NOMO-1 treated with dmso at 0.1 percent for 144 hours (cell line): ENCODE measurements at regions not wholly inside any gene's neighbourhood (a gene's known extent, or its start where the extent isn't known, plus 50 kb on each side); places are given as distances from the start of the nearest gene placed in this dataset.
"Not testable (repeated sequence)": the region's sequence is repeated elsewhere in the genome, so short reads cannot be mapped to it uniquely, and the experiment has no call there.

Experiments
- DNase-seq: peaks from one replicate; lab custom pipeline; 2025; ENCODE audit not compliant: unreplicated experiment; lab: John Stamatoyannopoulos, UW

DNA sequence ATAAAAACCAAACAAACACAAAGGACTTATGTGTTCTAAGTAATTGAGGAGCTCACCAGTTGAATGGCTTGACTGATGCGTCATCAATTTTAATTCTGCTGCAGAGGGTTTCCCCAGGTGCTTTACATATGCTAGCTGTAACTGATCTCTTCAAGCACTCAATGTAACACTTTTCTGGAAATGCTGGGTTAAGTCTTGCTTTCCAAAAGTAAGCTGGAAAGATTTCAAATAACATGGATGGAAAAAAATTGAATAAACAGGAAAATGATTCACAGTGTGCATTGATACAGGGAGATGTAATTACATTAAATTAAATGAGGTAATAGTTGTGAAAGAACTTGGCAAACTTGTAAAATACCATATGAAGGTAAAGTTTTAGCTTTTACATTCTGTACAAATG lies 186.7 kb upstream of the WDFY3 start:
- no peak for DNase-seq

DNA sequence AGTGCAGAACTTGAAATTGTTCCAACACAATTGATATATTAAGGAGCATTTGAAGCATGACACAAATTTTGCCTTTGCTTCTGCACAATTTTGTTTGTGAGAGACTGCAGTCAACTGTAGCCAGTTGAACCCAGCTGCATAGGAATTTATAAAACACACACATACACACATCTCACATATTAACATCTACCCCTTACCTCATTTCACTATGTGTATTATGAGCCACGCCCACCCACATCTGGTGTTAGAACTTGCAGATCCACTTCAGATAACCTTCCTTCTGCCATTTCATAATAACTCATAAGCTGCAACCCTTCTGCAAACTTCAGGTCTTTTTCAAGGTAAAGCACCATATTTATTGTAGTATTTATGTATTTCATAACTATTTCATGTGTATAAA lies 188.1 kb upstream of the WDFY3 start:
- DNase-seq, result no peak

DNA sequence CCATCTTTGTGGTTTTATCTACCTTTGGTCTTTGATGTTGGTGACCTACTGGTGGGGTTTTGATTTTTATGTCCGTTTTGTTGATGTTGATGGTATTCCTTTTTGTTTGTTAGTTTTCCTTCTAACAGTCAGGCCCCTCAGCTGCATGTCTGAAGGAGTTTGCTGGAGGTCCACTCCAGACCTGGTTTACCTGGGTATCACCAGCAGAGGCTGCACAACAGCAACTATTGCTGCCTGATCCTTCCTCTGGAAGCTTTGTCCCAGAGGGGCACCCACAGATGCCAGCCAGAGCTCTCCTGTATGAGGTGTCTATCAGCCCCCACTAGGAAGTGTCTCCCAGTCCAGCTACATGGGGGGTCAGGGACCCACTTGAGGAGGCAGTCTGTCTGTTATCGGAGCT lies 199.3 kb upstream of the WDFY3 start:
- no peak for DNase-seq

DNA sequence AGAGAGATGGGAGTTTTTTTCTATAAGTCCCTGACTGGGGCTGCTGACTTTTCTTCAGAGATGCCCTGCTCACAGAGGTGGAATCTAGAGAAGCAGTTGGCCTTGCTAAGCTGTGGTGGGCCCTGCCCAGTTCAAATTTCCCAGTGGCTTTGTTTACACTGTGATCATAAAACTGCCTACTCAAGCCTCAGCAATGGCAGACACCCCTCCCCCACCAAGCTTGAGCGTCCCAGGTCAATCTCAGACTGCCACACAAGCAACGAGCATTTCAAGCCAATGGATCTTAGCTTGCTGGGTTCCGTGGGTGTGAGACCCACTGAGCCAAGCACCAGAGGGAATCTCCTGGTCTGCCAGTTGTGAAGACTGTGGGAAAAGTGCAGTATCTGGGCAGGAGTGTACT lies 199.8 kb upstream of the WDFY3 start:
- no peak for DNase-seq

DNA sequence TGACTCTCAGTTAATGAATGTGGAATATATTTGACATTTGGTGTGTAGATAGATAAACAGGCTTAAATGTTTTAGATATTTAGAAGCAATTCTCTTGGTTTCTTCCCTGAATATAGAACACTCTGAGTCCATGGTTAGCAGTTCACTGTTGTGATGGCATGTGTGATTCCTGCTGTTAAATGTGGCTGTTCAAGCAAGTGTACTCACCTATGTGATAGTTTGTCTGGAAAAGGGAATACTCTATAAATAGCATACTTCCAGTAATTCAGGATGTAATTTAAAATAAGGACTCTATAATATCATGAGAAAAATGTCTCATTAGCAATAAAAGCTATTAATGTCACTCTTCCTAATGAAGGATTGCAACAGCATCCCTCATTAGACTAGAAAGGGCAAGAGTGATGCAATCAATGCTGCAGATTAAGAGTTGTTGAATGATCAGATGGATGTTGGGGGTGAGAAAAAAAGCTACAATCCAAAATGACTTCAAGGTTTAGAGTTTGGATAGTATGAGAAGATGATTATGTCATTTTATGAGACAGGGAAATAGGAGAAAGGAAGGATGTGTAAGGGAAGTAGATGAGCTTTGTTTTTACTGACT lies 201.8 kb upstream of the WDFY3 start:
- DNase-seq, result no peak

DNA sequence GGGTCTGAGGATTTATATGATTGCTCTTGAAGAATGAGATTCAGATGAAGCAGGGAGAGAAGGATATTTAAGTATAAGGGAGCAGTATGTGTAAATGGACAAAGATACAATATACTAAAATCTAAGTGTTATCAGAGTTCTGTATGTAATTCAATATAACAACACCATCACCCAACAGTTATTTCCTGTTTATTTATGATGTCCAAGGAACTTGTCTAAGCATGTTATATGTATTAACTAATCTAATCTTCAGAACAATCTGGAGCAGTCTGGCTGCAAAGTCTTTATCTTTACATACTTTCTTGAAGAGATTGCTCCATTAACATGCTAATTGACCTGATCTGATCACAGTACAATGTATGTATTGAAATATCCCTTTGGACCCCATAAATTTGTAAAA lies 203.8 kb upstream of the WDFY3 start:
- DNase-seq, result no peak

DNA sequence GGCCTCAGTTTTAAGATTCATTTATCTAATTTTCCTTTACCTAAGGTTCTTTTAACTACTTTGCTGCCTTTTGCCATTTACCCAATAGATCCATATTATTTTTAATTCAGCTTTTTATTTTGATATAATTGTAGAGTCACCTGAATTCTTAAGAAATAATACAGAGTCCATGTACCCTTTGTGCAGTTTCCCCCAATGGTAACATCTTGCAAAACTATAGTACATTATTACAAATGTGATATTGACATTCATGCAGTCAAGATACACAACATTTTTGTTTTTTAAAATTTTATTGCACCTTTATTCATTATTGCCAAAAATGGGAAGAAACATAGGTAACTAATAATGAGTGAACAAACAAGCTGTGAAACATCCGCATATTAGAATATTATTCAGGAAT lies 208.7 kb upstream of the WDFY3 start:
- DNase-seq, result no peak

DNA sequence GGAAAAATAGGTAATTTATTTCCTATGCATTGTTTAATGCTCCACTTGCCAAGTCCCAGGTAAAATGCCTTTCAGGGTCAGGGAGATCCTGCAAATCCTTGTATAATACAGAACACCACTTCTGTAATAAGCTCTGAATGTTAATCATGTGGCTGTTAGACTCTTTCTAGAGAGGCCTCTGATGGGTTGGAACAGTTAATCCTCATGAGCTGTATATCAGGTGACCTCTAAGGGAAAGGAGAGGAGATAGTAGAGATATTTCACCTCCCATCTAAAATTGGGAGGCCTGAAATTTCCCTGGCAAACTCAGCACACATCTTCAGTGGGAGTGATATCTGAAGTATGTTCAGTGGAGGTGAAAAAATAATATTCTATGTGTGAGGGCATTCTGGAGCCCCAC lies 210.6 kb upstream of the WDFY3 start:
- no peak for DNase-seq

DNA sequence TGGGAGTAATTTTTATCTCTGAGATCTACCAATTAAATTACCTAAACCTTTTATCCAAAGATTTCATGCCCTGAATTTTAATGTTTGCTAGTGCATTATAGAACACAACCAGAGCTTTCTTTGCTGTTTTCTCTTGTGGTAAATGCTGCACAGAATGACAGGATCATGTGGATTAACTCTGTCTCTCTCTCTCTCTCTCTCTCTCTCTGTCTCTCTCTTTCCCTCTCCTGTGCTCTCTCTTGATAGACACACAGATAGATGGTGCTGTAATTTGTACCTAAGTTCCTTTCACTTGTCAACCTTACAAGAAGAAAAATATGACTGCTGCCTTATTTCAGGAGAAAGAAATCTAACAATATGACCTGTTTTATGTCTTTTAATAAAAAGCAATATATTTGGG lies 211.2 kb upstream of the WDFY3 start:
- DNase-seq, result no peak

DNA sequence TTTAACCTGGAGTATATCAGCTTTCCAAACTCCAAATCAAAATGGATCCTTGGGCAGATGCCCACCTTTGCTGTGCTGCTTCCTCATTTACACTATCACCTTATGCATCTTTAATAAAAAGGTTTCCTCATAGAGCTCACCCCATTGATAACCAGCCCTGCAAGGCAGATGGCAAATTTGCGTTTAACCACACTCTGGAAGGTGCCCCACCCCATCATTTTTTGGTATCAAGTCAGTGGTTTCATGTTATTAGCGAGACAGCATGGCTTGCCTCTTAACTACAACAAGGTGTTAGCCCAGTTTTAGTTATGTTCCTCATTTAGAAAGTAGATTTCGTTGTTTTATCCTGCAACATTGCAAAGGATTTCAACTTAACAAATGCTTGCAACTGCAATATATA lies 214.0 kb upstream of the WDFY3 start:
- DNase-seq, result no peak

DNA sequence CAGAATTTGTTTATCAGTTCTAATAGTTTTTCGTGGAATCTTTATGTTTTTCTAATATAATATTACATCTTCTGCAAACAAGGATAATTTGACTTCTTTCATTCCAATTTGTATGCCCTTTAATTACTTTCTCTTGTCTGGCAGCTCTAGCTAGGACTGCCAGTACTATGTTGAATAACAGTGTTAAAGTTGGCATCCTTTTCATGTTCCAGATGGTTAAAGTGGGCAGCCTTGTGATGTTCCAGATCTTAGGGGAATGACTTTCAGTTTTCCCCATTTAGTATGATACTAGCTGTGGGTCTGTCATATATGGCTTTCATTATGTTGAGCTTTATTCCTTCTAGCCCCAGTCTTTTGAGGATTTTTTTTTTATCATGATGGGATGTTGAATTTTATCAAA lies 220.6 kb upstream of the WDFY3 start:
- no peak for DNase-seq

DNA sequence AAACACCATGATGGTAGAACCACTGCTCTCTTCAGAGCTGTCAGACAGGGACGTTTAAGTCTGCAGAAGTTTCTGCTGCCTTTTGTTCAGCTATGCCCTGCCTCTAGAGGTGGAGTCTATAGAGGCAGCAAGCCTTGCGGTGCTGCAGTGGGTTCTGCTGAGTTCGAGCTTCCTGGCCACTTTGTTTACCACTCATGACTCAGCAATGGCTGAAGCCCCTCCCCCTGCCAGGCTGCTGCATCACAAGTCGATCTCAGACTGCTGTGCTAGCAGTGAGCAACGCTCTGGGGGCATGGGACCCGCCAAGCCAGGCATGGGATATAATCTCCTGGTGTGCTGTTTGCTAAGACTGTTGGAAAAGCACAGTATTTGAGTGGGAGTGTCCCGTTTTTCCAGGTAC lies 229.5 kb upstream of the WDFY3 start:
- not testable (repeated sequence) for DNase-seq

DNA sequence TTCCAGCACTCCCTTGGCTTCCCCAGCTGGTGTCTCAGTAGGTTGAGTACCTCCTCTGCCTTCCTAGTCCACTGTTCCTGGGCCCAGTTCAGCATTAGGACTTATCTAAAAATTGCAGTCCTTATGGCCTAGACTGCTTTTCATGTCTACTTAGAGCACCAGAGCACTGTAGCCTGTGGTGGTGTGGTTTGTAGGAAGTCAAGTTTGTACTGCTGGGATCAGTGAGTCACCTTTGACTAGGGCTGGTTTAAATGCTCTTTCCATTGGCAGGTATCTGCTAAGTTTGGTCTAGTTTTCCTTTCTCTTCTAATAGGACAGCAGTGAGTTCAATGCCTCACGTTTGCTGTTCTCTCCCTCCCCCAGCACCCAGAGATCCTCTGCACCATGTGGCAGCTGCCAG lies 233.6 kb upstream of the WDFY3 start:
- no peak for DNase-seq

DNA sequence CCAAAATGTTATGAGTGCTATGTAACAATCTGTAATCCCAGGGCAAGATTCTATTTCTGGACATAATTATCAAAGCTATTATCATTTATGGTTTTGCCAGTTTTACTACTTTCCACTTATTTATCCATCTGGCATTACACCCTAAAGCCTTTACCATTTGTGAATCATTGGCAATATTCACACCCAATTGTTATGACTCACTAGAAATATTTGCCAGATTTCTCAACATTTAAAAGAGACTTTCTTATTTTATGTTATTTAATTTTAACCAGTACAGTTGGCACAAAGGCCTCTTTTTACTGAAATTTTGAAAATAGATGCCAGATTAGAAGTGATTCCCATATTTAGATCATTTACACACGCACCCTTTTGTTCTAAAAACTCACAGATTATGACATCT lies 242.7 kb upstream of the WDFY3 start:
- DNase-seq, result no peak

DNA sequence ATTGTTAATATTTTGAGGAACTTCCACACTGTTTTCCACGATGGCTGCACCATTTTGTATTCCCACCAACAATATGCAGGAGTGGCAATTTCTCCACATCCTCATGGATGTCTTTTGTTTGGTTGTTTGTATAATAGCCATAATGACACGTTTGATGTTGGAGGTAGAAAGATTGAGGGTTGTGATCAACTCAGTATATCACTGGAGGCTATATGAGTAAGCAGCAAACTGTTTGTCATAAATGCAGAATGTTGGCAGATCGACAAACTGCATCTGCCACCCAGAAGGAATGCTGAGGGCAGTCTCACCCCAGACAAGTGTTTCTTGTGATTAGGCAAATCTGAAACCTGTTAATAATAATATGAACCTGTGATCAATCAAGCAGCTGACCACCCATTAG lies 243.9 kb upstream of the WDFY3 start:
- no peak for DNase-seq

DNA sequence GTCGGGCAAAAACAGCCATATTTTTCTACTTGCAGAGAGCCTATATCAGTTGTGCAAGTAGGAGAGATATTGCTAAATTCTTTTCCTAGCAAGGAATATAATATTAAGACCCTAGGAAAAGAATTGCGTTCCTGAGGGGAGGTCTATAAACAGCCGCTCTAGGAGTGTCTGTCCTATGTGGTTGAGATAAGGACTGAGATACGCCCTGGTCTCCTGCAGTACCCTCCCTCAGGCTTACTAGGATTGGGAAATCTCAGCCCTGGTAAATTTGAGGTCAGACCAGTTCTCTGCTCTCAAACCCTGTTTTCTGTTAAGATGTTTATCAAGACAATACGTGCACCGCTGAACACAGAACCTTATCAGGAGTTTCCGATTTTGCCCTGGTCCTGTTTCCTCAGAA lies 250.1 kb upstream of the WDFY3 start:
- DNase-seq, result not testable (repeated sequence)

DNA sequence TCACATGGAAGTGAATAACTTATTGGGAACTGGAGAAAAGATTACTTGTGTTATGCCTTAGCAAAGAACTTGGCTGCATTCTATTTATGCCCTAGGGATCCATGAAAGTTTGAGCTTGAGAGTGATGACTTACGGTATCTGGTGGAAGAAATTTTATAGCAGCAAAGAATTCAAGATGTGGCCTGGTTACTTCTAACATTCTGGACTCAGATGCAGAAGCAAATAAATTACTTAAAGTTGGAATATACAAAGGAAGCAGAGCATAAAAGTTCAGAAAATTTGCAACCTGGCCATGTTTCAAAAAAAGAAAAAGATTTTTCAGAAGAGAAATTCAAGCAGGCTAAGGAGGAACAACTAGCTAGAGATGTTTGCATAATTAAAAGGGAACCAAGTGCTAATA lies 252.3 kb upstream of the WDFY3 start:
- no peak for DNase-seq

DNA sequence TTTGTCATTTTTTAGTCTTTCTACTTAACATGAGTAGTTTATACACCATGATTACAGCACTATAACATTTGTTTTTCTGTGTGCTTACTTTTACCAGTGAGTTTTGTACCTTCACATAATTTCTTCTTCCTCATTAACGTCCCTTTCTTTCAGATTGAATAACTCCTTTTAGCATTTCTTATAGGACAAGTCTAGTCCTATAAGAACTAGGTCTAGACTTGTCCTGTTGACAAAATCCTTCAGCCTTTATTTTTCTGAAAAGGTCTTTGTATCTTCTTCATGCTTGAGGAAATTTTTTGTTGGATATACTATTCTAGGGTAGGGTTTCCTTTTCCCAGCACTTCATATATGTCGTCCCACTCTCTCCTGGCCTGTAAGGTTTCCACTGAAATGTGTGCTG lies 253.3 kb upstream of the ARHGAP24 start:
- no peak for DNase-seq

DNA sequence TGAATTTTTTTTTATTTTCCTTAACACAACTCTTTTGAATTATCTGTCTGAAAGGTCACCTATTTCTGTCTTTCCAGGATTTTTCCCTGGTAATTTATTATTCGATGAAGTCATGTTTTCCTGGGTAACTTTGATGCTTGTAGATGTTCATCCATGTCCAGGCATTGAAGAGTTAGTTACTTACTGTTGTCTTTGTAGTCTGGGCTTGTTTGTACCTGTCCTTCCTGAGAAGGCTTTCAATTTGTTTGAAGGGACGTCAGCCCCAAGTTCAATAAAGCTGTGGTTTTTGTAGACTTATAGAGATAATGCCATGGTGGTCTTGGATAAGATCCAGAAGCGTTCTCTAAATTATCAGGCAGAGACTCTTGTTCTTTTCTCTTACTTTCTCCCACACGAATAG lies 252.4 kb upstream of the ARHGAP24 start:
- no peak for DNase-seq

DNA sequence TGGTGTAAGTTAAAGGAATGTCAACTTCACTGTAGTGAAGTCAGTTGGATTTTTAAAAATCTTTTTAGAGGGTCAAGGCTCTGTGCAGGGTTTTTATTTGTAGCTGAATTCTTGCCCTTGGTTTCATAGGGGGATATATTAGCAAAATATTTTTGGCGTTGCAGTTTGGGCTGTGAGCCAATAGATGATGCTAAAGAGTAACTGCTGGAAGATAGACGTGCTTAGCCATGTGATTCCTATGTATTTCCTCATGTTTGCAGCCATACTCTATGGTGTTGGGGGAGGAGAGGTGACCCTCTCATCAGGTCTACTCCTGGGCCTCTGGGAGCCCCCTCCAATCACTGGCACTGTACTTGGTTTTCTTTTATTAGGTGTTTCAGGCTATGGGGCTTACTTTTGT lies 246.7 kb upstream of the ARHGAP24 start:
- no peak for DNase-seq

DNA sequence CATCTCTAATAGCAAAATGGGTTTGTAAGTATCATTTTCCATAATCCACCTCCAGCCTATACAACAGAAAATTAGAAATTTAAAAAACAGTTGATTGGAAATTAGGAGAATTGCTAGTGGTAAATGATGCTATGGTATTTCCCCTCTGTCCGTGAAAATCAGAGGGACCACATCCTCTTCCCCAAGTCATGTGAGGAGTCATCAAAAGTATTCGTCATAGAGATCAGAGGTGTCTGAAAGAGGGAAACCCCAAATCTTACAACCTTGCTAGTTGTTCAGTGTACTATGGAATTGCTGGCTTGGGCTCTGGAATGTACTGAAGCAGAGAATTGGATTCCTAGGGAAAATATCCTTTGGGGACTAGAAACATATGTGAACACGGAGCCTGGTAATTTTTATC lies 241.4 kb upstream of the ARHGAP24 start:
- no peak for DNase-seq

DNA sequence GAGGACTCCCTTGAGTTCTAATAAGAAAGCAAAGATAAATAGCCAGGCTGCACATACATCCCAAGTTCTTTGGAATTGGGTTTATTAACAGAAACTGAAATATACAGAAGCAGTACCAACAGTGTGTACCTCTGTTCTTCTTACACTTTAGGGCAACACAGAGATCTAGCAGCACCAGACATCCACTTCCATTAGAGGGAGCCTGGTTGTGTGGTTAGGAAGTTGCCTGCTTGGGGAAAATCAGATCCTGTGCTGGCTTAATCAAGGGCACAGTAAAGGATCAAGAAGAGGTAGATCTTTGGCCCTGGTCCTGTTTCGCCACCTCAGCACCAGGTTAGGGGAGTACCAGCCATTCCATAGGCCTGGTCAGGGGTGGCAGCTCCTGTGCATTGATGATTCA lies 231.1 kb upstream of the ARHGAP24 start:
- DNase-seq, result no peak

DNA sequence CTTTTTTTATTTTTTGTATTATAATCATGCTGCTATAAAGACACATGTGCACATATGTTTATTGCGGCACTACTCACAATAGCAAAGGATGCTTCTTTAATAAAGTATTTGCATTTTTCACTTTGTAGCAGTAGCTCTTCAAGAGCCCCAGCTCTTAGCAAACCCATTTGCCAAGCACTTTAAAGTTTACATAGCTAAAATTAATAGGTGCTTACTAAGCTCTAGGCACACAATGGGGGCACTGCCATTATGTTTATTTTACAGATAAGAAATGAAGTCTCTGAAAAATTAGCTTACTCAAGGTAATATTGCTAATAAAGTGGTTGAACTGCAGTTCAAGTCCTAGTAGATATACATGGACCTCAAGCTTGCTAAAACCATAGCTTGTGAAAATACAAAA lies 230.3 kb upstream of the ARHGAP24 start:
- no peak for DNase-seq

DNA sequence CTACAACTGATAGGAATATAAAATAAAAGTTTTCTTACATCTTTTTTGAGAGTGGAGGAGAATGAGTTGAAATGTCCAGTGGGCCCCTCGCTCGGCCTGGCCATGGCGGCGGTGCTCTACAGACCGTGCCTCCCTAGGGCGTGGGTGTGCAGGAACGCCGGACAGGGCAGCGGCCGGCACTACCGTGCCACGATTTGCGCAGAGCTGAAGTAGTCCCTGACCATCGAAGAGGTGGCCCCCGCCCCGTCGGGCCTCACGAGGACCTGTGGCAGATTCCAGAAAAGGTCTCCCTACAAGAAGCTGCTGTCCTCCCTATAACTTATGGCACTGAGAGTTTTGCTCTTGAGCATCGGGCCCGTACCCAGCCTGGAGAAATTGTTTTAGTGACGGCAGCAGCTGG lies 228.9 kb upstream of the ARHGAP24 start:
- no peak for DNase-seq
